ENCODE measurements at regions not wholly inside any gene's neighbourhood (a gene's known extent, or its start where the extent isn't known, plus 50 kb on each side); places are given as distances from the start of the nearest gene placed in this dataset.
"Not testable (repeated sequence)": the region's sequence is repeated elsewhere in the genome, so short reads cannot be mapped to it uniquely, and the experiment has no call there.

- TF ChIP-seq CTCF, POLR2A (IDR thresholded peaks at IDR 0.05): not testable (repeated sequence)
Measured at GRCh38 chr16:29273298-29274054, 133.0 kb downstream of the NPIPB11 start.

Data from sigmoid colon (tissue), 3 donors.